ENCODE measurements at regions not wholly inside any gene's neighbourhood (a gene's known extent, or its start where the extent isn't known, plus 50 kb on each side); places are given as distances from the start of the nearest gene placed in this dataset.

DNA sequence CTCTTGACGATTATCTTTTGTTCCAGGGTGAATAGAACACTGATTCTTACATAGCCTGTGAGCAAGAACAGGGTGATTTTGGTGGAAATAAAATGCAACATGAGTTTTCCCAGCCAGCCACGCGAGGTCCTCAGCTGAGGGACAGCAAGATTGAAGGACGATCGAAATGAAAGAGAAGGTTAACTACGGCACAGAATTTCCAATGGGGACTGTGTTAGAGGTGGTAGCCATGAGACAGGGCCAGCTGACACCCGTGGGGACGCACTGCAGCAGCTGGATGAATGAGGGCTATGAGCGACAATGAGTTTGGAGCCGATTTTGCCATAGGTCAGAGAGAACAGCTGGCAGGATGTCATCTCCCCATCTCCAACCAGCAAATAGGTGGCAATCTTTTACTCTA is 243.4 kb upstream of the PELI2 start:
- no peaks in the 10 kb centered on the region for H3K27me3 ChIP-seq (ENCODE audit: control insufficient read depth, insufficient read depth, low read length, poor library complexity, severe bottlenecking)
- H3K36me3 ChIP-seq (ENCODE audit: control insufficient read depth, insufficient read depth, low read length) = no peaks in the 10 kb centered on the region
- H3K27ac ChIP-seq (ENCODE audit: low read depth, low read length) = no peak overlapping the region
- H3K36me3 Mint-ChIP-seq (ENCODE audit: low read depth) = no peaks in the 10 kb centered on the region
- H3K27me3 Mint-ChIP-seq (ENCODE audit: insufficient read depth) = peaks cover 2% of the 10 kb centered on the region
- H3K4me1 ChIP-seq (ENCODE audit: control insufficient read depth, insufficient read depth, low read length) = no peaks in the 10 kb centered on the region
- DNase-seq = no peak
- 82% methylated on average over 10 of the region's 10 CpGs for WGBS, 2 experiments (ENCODE audit: insufficient coverage in 1 of 2, insufficient read length in 1 of 2)
- no peak overlapping the region for H3K4me3 ChIP-seq (ENCODE audit: low read length)
- no peak overlapping the region for H3K9ac ChIP-seq (ENCODE audit: extremely low read depth, low read length, poor library complexity, severe bottlenecking)
- no peaks in the 10 kb centered on the region for H3K9me3 Mint-ChIP-seq
- no peak overlapping the region for H3K4me3 Mint-ChIP-seq
- H3K4me1 Mint-ChIP-seq = no peaks in the 10 kb centered on the region
- no peaks in the 10 kb centered on the region for H3K9me3 ChIP-seq (ENCODE audit: control insufficient read depth, low read length)
- TF ChIP-seq, protein P1, sequence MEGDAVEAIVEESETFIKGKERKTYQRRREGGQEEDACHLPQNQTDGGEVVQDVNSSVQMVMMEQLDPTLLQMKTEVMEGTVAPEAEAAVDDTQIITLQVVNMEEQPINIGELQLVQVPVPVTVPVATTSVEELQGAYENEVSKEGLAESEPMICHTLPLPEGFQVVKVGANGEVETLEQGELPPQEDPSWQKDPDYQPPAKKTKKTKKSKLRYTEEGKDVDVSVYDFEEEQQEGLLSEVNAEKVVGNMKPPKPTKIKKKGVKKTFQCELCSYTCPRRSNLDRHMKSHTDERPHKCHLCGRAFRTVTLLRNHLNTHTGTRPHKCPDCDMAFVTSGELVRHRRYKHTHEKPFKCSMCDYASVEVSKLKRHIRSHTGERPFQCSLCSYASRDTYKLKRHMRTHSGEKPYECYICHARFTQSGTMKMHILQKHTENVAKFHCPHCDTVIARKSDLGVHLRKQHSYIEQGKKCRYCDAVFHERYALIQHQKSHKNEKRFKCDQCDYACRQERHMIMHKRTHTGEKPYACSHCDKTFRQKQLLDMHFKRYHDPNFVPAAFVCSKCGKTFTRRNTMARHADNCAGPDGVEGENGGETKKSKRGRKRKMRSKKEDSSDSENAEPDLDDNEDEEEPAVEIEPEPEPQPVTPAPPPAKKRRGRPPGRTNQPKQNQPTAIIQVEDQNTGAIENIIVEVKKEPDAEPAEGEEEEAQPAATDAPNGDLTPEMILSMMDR (conservative IDR thresholded peaks at IDR 0.05) = no peak
- no peak overlapping the region for H3K27ac Mint-ChIP-seq

DNA sequence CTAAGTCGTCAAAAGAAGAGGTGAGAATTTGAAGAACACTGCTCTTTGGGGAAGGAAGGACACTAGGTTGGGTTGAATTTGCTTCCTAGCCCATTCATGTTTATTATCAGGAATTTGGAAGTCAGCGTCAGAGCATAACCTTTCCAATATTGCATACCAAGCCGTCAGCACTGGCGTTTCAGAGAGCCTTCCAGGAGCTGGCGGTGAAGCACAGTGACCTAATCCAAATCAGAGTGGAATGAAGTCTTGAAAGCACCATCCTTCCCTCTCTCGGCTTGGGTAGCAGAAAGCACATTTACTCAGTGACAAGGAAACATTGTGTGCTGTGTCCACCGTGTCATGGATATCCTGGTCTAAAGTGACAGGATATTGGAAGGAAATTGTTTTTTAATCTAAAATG is 240.3 kb upstream of the PELI2 start:
- no peak overlapping the region for H3K27ac ChIP-seq (ENCODE audit: low read depth, low read length)
- no peaks in the 10 kb centered on the region for H3K4me1 Mint-ChIP-seq
- H3K9me3 ChIP-seq (ENCODE audit: control insufficient read depth, low read length) = no peaks in the 10 kb centered on the region
- no peak overlapping the region for H3K9ac ChIP-seq (ENCODE audit: extremely low read depth, low read length, poor library complexity, severe bottlenecking)
- H3K27me3 Mint-ChIP-seq (ENCODE audit: insufficient read depth) = peaks cover 2% of the 10 kb centered on the region
- no peaks in the 10 kb centered on the region for H3K9me3 Mint-ChIP-seq
- WGBS, 2 experiments (ENCODE audit: insufficient coverage in 1 of 2, insufficient read length in 1 of 2) = 92 to 97% methylated on average over 5 to 7 of the region's 7 CpGs
- no peak for DNase-seq
- no peaks in the 10 kb centered on the region for H3K27me3 ChIP-seq (ENCODE audit: control insufficient read depth, insufficient read depth, low read length, poor library complexity, severe bottlenecking)
- H3K4me3 ChIP-seq (ENCODE audit: low read length) = no peak overlapping the region
- H3K36me3 ChIP-seq (ENCODE audit: control insufficient read depth, insufficient read depth, low read length) = no peaks in the 10 kb centered on the region
- H3K27ac Mint-ChIP-seq = no peak overlapping the region
- H3K4me1 ChIP-seq (ENCODE audit: control insufficient read depth, insufficient read depth, low read length) = no peaks in the 10 kb centered on the region
- no peak overlapping the region for H3K4me3 Mint-ChIP-seq
- TF ChIP-seq, protein P1 (conservative IDR thresholded peaks at IDR 0.05) = no peak
- no peaks in the 10 kb centered on the region for H3K36me3 Mint-ChIP-seq (ENCODE audit: low read depth)

GRCh38 chr14:55881577-55882241 is 236.5 kb upstream of the PELI2 start:
- TF ChIP-seq, protein P1 (conservative IDR thresholded peaks at IDR 0.05) = no peak
- H3K27me3 Mint-ChIP-seq (ENCODE audit: insufficient read depth) = peaks cover 7% of the 10 kb centered on the region
- Histone ChIP-seq H3K4me3 (ENCODE audit: low read length) (no peak overlapping the region), H3K36me3 (ENCODE audit: control insufficient read depth, insufficient read depth, low read length) (no peaks in the 10 kb centered on the region), H3K27me3 (ENCODE audit: control insufficient read depth, insufficient read depth, low read length, poor library complexity, severe bottlenecking) (peaks cover 8% of the 10 kb centered on the region), H3K9me3 (ENCODE audit: control insufficient read depth, low read length) (no peaks in the 10 kb centered on the region), H3K27ac (ENCODE audit: low read depth, low read length) (no peak overlapping the region), H3K9ac (ENCODE audit: extremely low read depth, low read length, poor library complexity, severe bottlenecking) (no peak overlapping the region), H3K4me1 (ENCODE audit: control insufficient read depth, insufficient read depth, low read length) (no peaks in the 10 kb centered on the region)
- H3K27ac Mint-ChIP-seq = peak overlapping the region; percentile 48
- WGBS, 2 experiments (ENCODE audit: insufficient coverage in 1 of 2, insufficient read length in 1 of 2) = 79 to 86% methylated on average over 5 to 6 of the region's 6 CpGs
- H3K4me3 Mint-ChIP-seq = no peak overlapping the region
- no peaks in the 10 kb centered on the region for H3K4me1 Mint-ChIP-seq
- H3K36me3 Mint-ChIP-seq (ENCODE audit: low read depth) = no peaks in the 10 kb centered on the region
- H3K9me3 Mint-ChIP-seq = no peaks in the 10 kb centered on the region
- peak; percentile 66 for DNase-seq
